SK-N-SH (cell line): ENCODE measurements at regions not wholly inside any gene's neighbourhood (a gene's known extent, or its start where the extent isn't known, plus 50 kb on each side); places are given as distances from the start of the nearest gene placed in this dataset.
"Not testable (repeated sequence)": the region's sequence is repeated elsewhere in the genome, so short reads cannot be mapped to it uniquely, and the experiment has no call there.

Experiments
- CTCF ChIP-seq: fragments of 200-600 bp; sonication (generic); IDR thresholded peaks from 2 replicates; pipeline ENCODE4 v1.6.1; 2017; ENCODE audit warnings: antibody characterized with exemption, mild to moderate bottlenecking, moderate library complexity
- EP300 ChIP-seq, 2 experiments: IDR thresholded peaks; 2 replicates each; pipeline versions ENCODE4 v1.4.0 to v1.6.1; 2012; ENCODE audit warnings: borderline replicate concordance in 1 of 2, low read depth in 1 of 2, low read length in 1 of 2
- EZH2phosphoT487 ChIP-seq: fragments of 200-600 bp; sonication (generic); IDR thresholded peaks from 2 replicates; pipeline ENCODE4 v1.6.1; 2017; ENCODE audit warnings: low read depth, mixed run types, mild to moderate bottlenecking, antibody characterized with exemption, moderate library complexity, borderline replicate concordance
- GABPA ChIP-seq: IDR thresholded peaks from 2 replicates; pipeline ENCODE4 v1.4.0; 2012; ENCODE audit warnings: low read depth, mild to moderate bottlenecking
- JUND ChIP-seq: IDR thresholded peaks from 2 replicates; pipeline ENCODE4 v1.4.0; 2012
- NFIC ChIP-seq: IDR thresholded peaks from 2 replicates; pipeline ENCODE4 v1.4.0; 2012; ENCODE audit warnings: borderline replicate concordance
- RAD21 ChIP-seq: IDR thresholded peaks from 2 replicates; pipeline ENCODE4 v1.6.1; 2012; ENCODE audit warnings: mild to moderate bottlenecking, low read length
- RCOR1 ChIP-seq: fragments of 150-350 bp; IDR thresholded peaks from 2 replicates; pipeline ENCODE4 v1.6.1; 2017; ENCODE audit warnings: antibody characterized with exemption, low read length
- REST ChIP-seq: IDR thresholded peaks from 2 replicates; pipeline ENCODE4 v1.6.1; 2012; ENCODE audit warnings: mild to moderate bottlenecking, low read depth, low read length, moderate library complexity
- RFX5 ChIP-seq: IDR thresholded peaks from 2 replicates; pipeline ENCODE4 v1.6.1; 2012; ENCODE audit warnings: mild to moderate bottlenecking, improper control_type of control experiment, low read length
- RXRA ChIP-seq: IDR thresholded peaks from 2 replicates; pipeline ENCODE4 v1.4.0; 2012; ENCODE audit warnings: low read depth, mild to moderate bottlenecking, borderline replicate concordance
- TEAD4 ChIP-seq: IDR thresholded peaks from 2 replicates; pipeline ENCODE4 v1.4.0; 2012; ENCODE audit warnings: mild to moderate bottlenecking, borderline replicate concordance; ENCODE audit not compliant: insufficient read depth
- YY1 ChIP-seq: IDR thresholded peaks from 2 replicates; pipeline ENCODE4 v1.4.0; 2012; ENCODE audit warnings: low read depth, mild to moderate bottlenecking

- TF ChIP-seq CTCF; RAD21; REST; RXRA; TEAD4; RFX5; NFIC; RCOR1; GABPA; YY1; EZH2phosphoT487; JUND; EP300 (IDR thresholded peaks at IDR 0.05; ENCODE audit: borderline replicate concordance in 1 of 2, low read depth in 1 of 2, low read length in 1 of 2): not testable (repeated sequence)
Observed at GRCh38 chr10:21283053-21283452, 242.4 kb downstream of the SKIDA1 start.
